H9 (cell line): ENCODE measurements at regions not wholly inside any gene's neighbourhood (a gene's known extent, or its start where the extent isn't known, plus 50 kb on each side); places are given as distances from the start of the nearest gene placed in this dataset.
"Not testable (repeated sequence)": the region's sequence is repeated elsewhere in the genome, so short reads cannot be mapped to it uniquely, and the experiment has no call there.

Experiments
- DNase-seq: peaks from one replicate; pipeline ENCODE4 v3.0.0-alpha.2; 2017
- H2AFZ ChIP-seq: one replicate; pipeline ENCODE4 v1.6.1; 2013; ENCODE audit warnings: mild to moderate bottlenecking, low read length, control low read depth, moderate library complexity
- H2AK5ac ChIP-seq: 2 replicates; pipeline ENCODE4 v1.6.1; 2013; ENCODE audit warnings: low read length, control low read depth, mixed read lengths; ENCODE audit not compliant: insufficient read length
- H2BK120ac ChIP-seq: one replicate; pipeline ENCODE4 v1.6.1; 2013; ENCODE audit warnings: low read depth, mild to moderate bottlenecking, low read length, control low read depth, inconsistent platforms; ENCODE audit not compliant: poor library complexity, severe bottlenecking
- H2BK12ac ChIP-seq: 2 replicates; pipeline ENCODE4 v1.6.1; 2013; ENCODE audit warnings: low read length, control low read depth, mixed read lengths, low read depth; ENCODE audit not compliant: insufficient read length
- H2BK15ac ChIP-seq: 2 replicates; pipeline ENCODE4 v1.6.1; 2013; ENCODE audit warnings: low read depth, low read length, control low read depth
- H2BK20ac ChIP-seq: one replicate; pipeline ENCODE4 v1.6.1; 2013; ENCODE audit warnings: low read depth, mild to moderate bottlenecking, low read length, control low read depth, inconsistent platforms; ENCODE audit not compliant: poor library complexity, severe bottlenecking
- H2BK5ac ChIP-seq: 2 replicates; pipeline ENCODE4 v1.6.1; 2013; ENCODE audit warnings: low read length, control low read depth, mixed read lengths; ENCODE audit not compliant: insufficient read length
- H3K14ac ChIP-seq: 2 replicates; pipeline ENCODE4 v1.6.1; 2013; ENCODE audit warnings: low read length, control low read depth; ENCODE audit not compliant: insufficient read depth
- H3K18ac ChIP-seq: 2 replicates; pipeline ENCODE4 v1.6.1; 2013; ENCODE audit warnings: low read depth, mild to moderate bottlenecking, mixed read lengths, low read length, control low read depth; ENCODE audit not compliant: insufficient read length
- H3K23ac ChIP-seq: 2 replicates; pipeline ENCODE4 v1.6.1; 2013; ENCODE audit warnings: low read length, control low read depth, mixed read lengths, low read depth; ENCODE audit not compliant: insufficient read length
- H3K23me2 ChIP-seq: 2 replicates; pipeline ENCODE4 v1.6.1; 2013; ENCODE audit warnings: low read depth, mild to moderate bottlenecking, mixed read lengths, low read length, control low read depth; ENCODE audit not compliant: insufficient read length, poor library complexity, severe bottlenecking
- H3K27ac ChIP-seq: 2 replicates; pipeline ENCODE4 v1.5.1; 2013; ENCODE audit warnings: low read length, control low read depth, mixed read lengths, low read depth; ENCODE audit not compliant: insufficient read length
- H3K27me3 ChIP-seq: 2 replicates; pipeline ENCODE4 v1.6.1; 2013; ENCODE audit warnings: low read length, control low read depth, inconsistent platforms; ENCODE audit not compliant: insufficient read depth
- H3K4ac ChIP-seq: 2 replicates; pipeline ENCODE4 v1.6.1; 2013; ENCODE audit warnings: low read depth, mild to moderate bottlenecking, control low read depth, inconsistent platforms, low read length, moderate library complexity
- H3K4me1 ChIP-seq: 2 replicates; pipeline ENCODE4 v1.6.1; 2013; ENCODE audit warnings: low read length, control low read depth, inconsistent platforms; ENCODE audit not compliant: insufficient read depth
- H3K4me2 ChIP-seq: 2 replicates; pipeline ENCODE4 v1.6.1; 2013; ENCODE audit warnings: low read length, control low read depth, mixed read lengths; ENCODE audit not compliant: insufficient read length, insufficient read depth
- H3K56ac ChIP-seq: 2 replicates; pipeline ENCODE4 v1.6.1; 2013; ENCODE audit warnings: low read depth, mild to moderate bottlenecking, mixed read lengths, low read length, control low read depth; ENCODE audit not compliant: insufficient read length
- H3K79me1 ChIP-seq: 2 replicates; pipeline ENCODE4 v1.6.1; 2013; ENCODE audit warnings: low read depth, mild to moderate bottlenecking, moderate library complexity, low read length, control low read depth, inconsistent platforms; ENCODE audit not compliant: insufficient read depth, poor library complexity, severe bottlenecking
- H3K79me2 ChIP-seq: 2 replicates; pipeline ENCODE4 v1.6.1; 2013; ENCODE audit warnings: low read length, control low read depth, inconsistent platforms; ENCODE audit not compliant: insufficient read depth
- H3K9ac ChIP-seq: 2 replicates; pipeline ENCODE4 v1.6.1; 2013; ENCODE audit warnings: low read length, control low read depth, mixed read lengths; ENCODE audit not compliant: insufficient read length; ENCODE audit errors: extremely low read depth
- H3K9me3 ChIP-seq: one replicate; pipeline ENCODE4 v1.6.1; 2013; ENCODE audit warnings: low read depth, low read length, inconsistent platforms; ENCODE audit not compliant: control insufficient read depth
- H3T11ph ChIP-seq: one replicate; pipeline ENCODE4 v1.6.1; 2013; ENCODE audit warnings: mild to moderate bottlenecking, low read length, control low read depth, inconsistent platforms
- H4K20me1 ChIP-seq: one replicate; pipeline ENCODE4 v1.6.1; 2013; ENCODE audit not compliant: control insufficient read depth, insufficient read length, insufficient read depth
- H4K5ac ChIP-seq: 2 replicates; pipeline ENCODE4 v1.6.1; 2013; ENCODE audit warnings: low read depth, mild to moderate bottlenecking, mixed read lengths, low read length, control low read depth; ENCODE audit not compliant: insufficient read length
- H4K8ac ChIP-seq: replicated peaks from 2 replicates; pipeline ENCODE4 v1.6.1; 2013; ENCODE audit warnings: low read length, control low read depth, mixed read lengths, low read depth; ENCODE audit not compliant: insufficient read length
- H4K91ac ChIP-seq: 2 replicates; pipeline ENCODE4 v1.6.1; 2013; ENCODE audit warnings: low read depth, mild to moderate bottlenecking, moderate library complexity, mixed read lengths, low read length, control low read depth; ENCODE audit not compliant: insufficient read length
- H3K27ac Mint-ChIP-seq, 3 experiments: 2 replicates in 2 of 3; 3 replicates in 1 of 3; pipeline ENCODE4 v1.8.0; 2020 to 2021; ENCODE audit warnings: mixed read lengths in 3 of 3, mild to moderate bottlenecking in 1 of 3, moderate library complexity in 1 of 3
- H3K27me3 Mint-ChIP-seq: 2 replicates; pipeline ENCODE4 v1.8.0; 2021; ENCODE audit warnings: low read depth, mild to moderate bottlenecking, moderate library complexity, mixed read lengths
- H3K36me3 Mint-ChIP-seq, 3 experiments: 2 replicates in 2 of 3; 3 replicates in 1 of 3; pipeline ENCODE4 v1.8.0; 2020 to 2021; ENCODE audit warnings: low read depth in 3 of 3, mixed read lengths in 3 of 3; ENCODE audit not compliant: insufficient read depth in 1 of 3
- H3K4me1 Mint-ChIP-seq, 2 experiments: 2 replicates each; pipeline ENCODE4 v1.8.0; 2020; ENCODE audit warnings: mixed read lengths in 2 of 2
- H3K4me3 Mint-ChIP-seq, 2 experiments: 2 replicates in 1 of 2; 3 replicates in 1 of 2; pipeline ENCODE4 v1.8.0; 2020 to 2021; ENCODE audit warnings: mild to moderate bottlenecking in 2 of 2, mixed read lengths in 2 of 2, moderate library complexity in 1 of 2
- H3K9me3 Mint-ChIP-seq, 2 experiments: 2 replicates in 1 of 2; 3 replicates in 1 of 2; pipeline ENCODE4 v1.8.0; 2020; ENCODE audit warnings: mild to moderate bottlenecking in 2 of 2, mixed read lengths in 2 of 2, moderate library complexity in 1 of 2
- whole genome bisulfite sequencing: extraction: QIAGEN DNeasy Blood & Tissue Kit; methylation state at CpG from one replicate; pipeline ENCODE4 v1.1.7; 2013; ENCODE audit warnings: missing lambda C conversion rate, low lambda C conversion rate, mixed read lengths; ENCODE audit not compliant: insufficient read length; ENCODE audit errors: extremely low coverage; 5-methylcytosine and 5-hydroxymethylcytosine counted together
- TF ChIP-seq, protein P1 (sequence below): fragments of 200-600 bp; sonication (generic); conservative IDR thresholded peaks from 3 replicates; pipeline ENCODE4 v1.8.0; 2021; ENCODE audit warnings: antibody characterized with exemption, mild to moderate bottlenecking

DNA sequence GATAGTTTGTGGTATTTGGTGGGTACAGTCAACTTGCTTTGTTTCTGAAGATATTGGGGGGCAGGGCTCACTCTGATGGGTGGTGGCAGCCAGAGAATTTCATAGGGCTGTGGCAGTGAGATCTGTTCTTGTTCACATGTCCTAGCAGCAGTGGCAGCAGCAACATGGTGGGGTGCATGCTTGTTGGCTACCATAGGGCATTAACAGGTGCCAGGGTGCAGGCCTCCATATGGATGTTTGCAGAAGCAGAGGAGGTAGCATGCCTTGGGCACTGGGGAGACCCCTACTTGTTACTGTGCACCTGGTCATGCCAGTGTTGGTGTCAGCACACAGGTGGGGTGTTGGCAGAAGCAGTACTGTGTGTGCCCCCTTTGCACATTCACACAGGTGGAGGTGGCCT lies 96.3 kb upstream of the ZC4H2 start:
- H2BK5ac ChIP-seq, result no peak overlapping the region
- H3K4me1 ChIP-seq, result no peaks in the 10 kb centered on the region
- DNase-seq, result no peak
- no peak overlapping the region for H4K8ac ChIP-seq
- TF ChIP-seq, protein P1, sequence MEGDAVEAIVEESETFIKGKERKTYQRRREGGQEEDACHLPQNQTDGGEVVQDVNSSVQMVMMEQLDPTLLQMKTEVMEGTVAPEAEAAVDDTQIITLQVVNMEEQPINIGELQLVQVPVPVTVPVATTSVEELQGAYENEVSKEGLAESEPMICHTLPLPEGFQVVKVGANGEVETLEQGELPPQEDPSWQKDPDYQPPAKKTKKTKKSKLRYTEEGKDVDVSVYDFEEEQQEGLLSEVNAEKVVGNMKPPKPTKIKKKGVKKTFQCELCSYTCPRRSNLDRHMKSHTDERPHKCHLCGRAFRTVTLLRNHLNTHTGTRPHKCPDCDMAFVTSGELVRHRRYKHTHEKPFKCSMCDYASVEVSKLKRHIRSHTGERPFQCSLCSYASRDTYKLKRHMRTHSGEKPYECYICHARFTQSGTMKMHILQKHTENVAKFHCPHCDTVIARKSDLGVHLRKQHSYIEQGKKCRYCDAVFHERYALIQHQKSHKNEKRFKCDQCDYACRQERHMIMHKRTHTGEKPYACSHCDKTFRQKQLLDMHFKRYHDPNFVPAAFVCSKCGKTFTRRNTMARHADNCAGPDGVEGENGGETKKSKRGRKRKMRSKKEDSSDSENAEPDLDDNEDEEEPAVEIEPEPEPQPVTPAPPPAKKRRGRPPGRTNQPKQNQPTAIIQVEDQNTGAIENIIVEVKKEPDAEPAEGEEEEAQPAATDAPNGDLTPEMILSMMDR, result no peak
- no peak overlapping the region for H3K23ac ChIP-seq
- no peaks in the 10 kb centered on the region for H4K20me1 ChIP-seq
- H2BK15ac ChIP-seq, result no peak overlapping the region
- H3K9me3 ChIP-seq, result peaks cover 21% of the 10 kb centered on the region
- H3K4me2 ChIP-seq, result no peak overlapping the region
- no peaks in the 10 kb centered on the region for H3K27me3 ChIP-seq
- no peak overlapping the region for H3K56ac ChIP-seq
- no peak overlapping the region; a peak in 1 of 5 replicates for H3K4me3 Mint-ChIP-seq
- no peak overlapping the region for H2BK20ac ChIP-seq
- H2BK12ac ChIP-seq, result no peak overlapping the region
- no peak overlapping the region for H3T11ph ChIP-seq
- H3K4me1 Mint-ChIP-seq, result peaks cover 15 to 19% of the 10 kb centered on the region in 2 experiments
- H3K4ac ChIP-seq, result no peak overlapping the region
- H3K14ac ChIP-seq, result no peak overlapping the region
- no peak overlapping the region for H3K27ac ChIP-seq
- H3K27me3 Mint-ChIP-seq, result peaks cover 3% of the 10 kb centered on the region
- no peak overlapping the region; a peak in 1 of 7 replicates for H3K27ac Mint-ChIP-seq
- no peak overlapping the region for H4K5ac ChIP-seq
- H2AFZ ChIP-seq, result no peak overlapping the region
- no peaks in the 10 kb centered on the region for H3K79me2 ChIP-seq
- H2AK5ac ChIP-seq, result no peak overlapping the region
- peaks cover 92 to 95% of the 10 kb centered on the region in 2 experiments for H3K9me3 Mint-ChIP-seq
- H3K36me3 Mint-ChIP-seq, result peaks cover 36 to 80% (median 60%) of the 10 kb centered on the region in 3 experiments
- H3K9ac ChIP-seq, result no peak overlapping the region
- H2BK120ac ChIP-seq, result no peak overlapping the region
- no peak overlapping the region for H3K18ac ChIP-seq
- no peaks in the 10 kb centered on the region for H3K79me1 ChIP-seq
- no peaks in the 10 kb centered on the region for H3K23me2 ChIP-seq
- H4K91ac ChIP-seq, result no peak overlapping the region

DNA sequence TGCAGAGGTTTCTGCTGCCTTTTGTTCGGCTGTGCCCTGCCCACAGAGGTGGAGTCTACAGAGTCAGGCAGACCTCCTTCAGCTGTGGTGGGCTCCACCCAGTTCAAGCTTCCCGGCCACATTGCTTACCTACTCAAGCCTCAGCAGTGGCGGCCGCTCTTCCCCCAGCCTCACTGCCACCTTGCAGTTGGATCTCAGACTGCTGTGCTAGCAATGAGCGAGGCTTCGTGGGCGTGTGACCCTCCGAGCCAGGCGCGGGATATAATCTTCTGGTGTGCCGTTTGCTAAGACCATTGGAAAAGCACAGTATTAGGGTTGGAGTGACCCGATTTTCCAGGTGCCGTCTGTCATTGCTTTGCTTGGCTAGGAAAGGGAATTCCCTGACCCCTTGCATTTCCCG lies 82.4 kb upstream of the ZC4H2 start:
- H4K8ac ChIP-seq, H2BK20ac ChIP-seq, H3K4me1 Mint-ChIP-seq, DNase-seq, H3K18ac ChIP-seq, H3K27ac ChIP-seq, H3K79me1 ChIP-seq, H4K91ac ChIP-seq, H3K9ac ChIP-seq, H3K4ac ChIP-seq, H3K14ac ChIP-seq, H3K79me2 ChIP-seq, H3T11ph ChIP-seq, H3K23me2 ChIP-seq, H3K27me3 ChIP-seq, H2BK120ac ChIP-seq, H3K4me3 Mint-ChIP-seq, H3K23ac ChIP-seq, H3K9me3 ChIP-seq, H2BK15ac ChIP-seq, H2BK5ac ChIP-seq, H3K4me1 ChIP-seq, H3K27me3 Mint-ChIP-seq, H3K27ac Mint-ChIP-seq, H3K56ac ChIP-seq, H3K4me2 ChIP-seq, H2AFZ ChIP-seq, H4K20me1 ChIP-seq, H2AK5ac ChIP-seq, H2BK12ac ChIP-seq, H4K5ac ChIP-seq: not testable (repeated sequence)
- Mint-ChIP-seq H3K36me3 (peaks cover 31 to 50% (median 47%) of the 10 kb centered on the region in 3 experiments), H3K9me3 (peaks cover 84 to 86% of the 10 kb centered on the region in 2 experiments)
- no CpG with 5 or more reads among the region's 14 CpGs for WGBS
